ENCODE measurements at regions not wholly inside any gene's neighbourhood (a gene's known extent, or its start where the extent isn't known, plus 50 kb on each side); places are given as distances from the start of the nearest gene placed in this dataset.

DNA sequence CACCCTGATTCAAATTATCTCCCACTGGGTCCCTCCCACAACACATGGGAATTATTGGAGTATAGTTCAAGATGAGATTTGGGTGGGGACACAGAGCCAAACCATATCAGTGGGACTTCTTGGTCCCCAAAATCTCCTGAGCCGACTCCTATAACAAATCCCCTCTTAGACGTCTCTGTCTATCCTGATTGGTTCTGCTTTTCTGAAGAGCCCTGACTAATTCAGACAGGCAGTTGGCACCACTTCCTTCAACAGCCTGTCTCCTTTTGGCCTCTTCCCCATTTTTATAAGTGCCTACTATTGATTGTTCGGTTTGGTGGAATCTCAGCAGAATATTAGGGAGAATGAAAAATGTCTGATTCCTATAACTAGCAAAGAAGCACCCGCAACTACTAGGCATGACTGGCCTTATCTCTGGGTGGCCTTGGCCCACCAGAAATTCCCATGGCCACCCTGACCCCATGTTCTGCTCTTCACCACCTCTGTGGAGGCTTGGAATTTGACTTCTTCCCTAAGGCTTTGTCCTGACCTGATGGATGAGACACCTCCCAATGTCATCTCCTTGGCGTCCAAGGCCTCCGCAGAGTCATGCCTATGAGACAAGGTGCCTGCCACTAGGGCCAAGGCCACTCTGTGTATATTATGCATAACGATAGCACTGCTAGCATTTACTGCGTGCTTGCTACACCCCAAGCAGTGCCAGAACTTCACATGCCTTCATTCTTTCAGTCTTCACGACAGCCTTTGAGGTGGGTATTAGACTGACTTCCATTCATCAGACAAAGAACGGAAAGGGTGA is 218.9 kb upstream of the COPS8 start:
- Histone ChIP-seq H4K91ac (replicated peaks; ENCODE audit: insufficient read length, low read length) (no peak overlapping the region), H4K8ac (ENCODE audit: extremely low read depth, insufficient read depth, low read length) (no peak overlapping the region), H3K79me2 (ENCODE audit: control insufficient read depth in 1 of 2, insufficient read depth in 2 of 2, low read length in 2 of 2) (no peaks in the 10 kb centered on the region), H3K23me2 (ENCODE audit: low read depth, low read length) (no peaks in the 10 kb centered on the region), H3K79me1 (ENCODE audit: low read depth, low read length) (no peaks in the 10 kb centered on the region), H2BK15ac (ENCODE audit: low read length) (no peak overlapping the region), H2AFZ (ENCODE audit: low read length) (no peak overlapping the region), H3K4me3 (ENCODE audit: extremely low read depth in 1 of 4, insufficient read depth in 2 of 4, low read depth in 3 of 4, low read length in 4 of 4) (no peak overlapping the region), H2BK5ac (ENCODE audit: low read depth, low read length) (no peak overlapping the region), H4K20me1 (replicated peaks in 1 of 2; ENCODE audit: control insufficient read depth in 1 of 2, insufficient read depth in 2 of 2, low read length in 2 of 2) (no peaks in the 10 kb centered on the region), H3K9me3 (ENCODE audit: insufficient read depth in 2 of 2, low read depth in 1 of 2, low read length in 1 of 2) (peaks cover 10 to 11% of the 10 kb centered on the region in 2 experiments; a peak in 3 of 4 replicates), H3K4me2 (ENCODE audit: insufficient read depth in 1 of 2, low read depth in 2 of 2, low read length in 2 of 2) (no peak overlapping the region), H4K5ac (ENCODE audit: insufficient read length, low read depth, low read length) (no peak overlapping the region), H2AK5ac (ENCODE audit: low read depth, low read length) (peak overlapping the region; percentile 91), H3K23ac (ENCODE audit: insufficient read length) (no peak overlapping the region), H3K14ac (ENCODE audit: insufficient read length) (no peak overlapping the region), H3K18ac (ENCODE audit: extremely low read depth, low read length) (no peak overlapping the region), H3K36me3 (ENCODE audit: control insufficient read depth in 2 of 4, insufficient read depth in 4 of 4, low read length in 3 of 4) (no peaks in the 10 kb centered on the region), H3K4me1 (replicated peaks in 1 of 4; ENCODE audit: control insufficient read depth in 3 of 4, insufficient read depth in 4 of 4, low read length in 3 of 4) (no peaks in the 10 kb centered on the region; a peak in 1 of 7 replicates), H3K9ac (replicated peaks in 1 of 4; ENCODE audit: extremely low read depth in 1 of 4, low read depth in 3 of 4, low read length in 3 of 4) (no peak overlapping the region), H3K27ac (ENCODE audit: low read depth, low read length) (no peak overlapping the region), H2BK120ac (replicated peaks; ENCODE audit: low read depth, low read length) (no peak overlapping the region), H2BK20ac (ENCODE audit: low read length) (no peak overlapping the region), H2BK12ac (ENCODE audit: low read depth, low read length) (peak overlapping the region; percentile 73; the same call in 1 of the 2 replicates), H3K27me3 (replicated peaks in 1 of 4; ENCODE audit: control insufficient read depth in 3 of 4, extremely low read depth in 1 of 4, insufficient read depth in 3 of 4, low read length in 3 of 4) (0 out of 7 replicates have a peak, but pooled peaks cover 0 to 2% (median 0%) of the 10 kb centered on the region in 4 experiments), H3K4ac (replicated peaks; ENCODE audit: insufficient read length, low read depth, low read length) (no peak overlapping the region), H3K56ac (replicated peaks; ENCODE audit: insufficient read length, low read depth, low read length) (no peak overlapping the region)
- CTCF ChIA-PET (ENCODE audit: partially characterized antibody): no interaction called here
- no peak for DNase-seq (ENCODE audit: low read depth in 1 of 2, low spot score in 2 of 2)
- 85% methylated on average over 10 of the region's 10 CpGs; no CpG with 5 or more reads in 1 of the 2 experiments for WGBS, 2 experiments (ENCODE audit: extremely low coverage in 1 of 2, insufficient coverage in 1 of 2, insufficient read length in 1 of 2, insufficient replicate concordance in 2 of 2, low coverage in 1 of 2, low lambda C conversion rate in 2 of 2, missing lambda C conversion rate in 1 of 2)
- POLR2A ChIA-PET (ENCODE audit: partially characterized antibody): no interaction called here
- no peak for FAIRE-seq
- TF ChIP-seq KDM4A (IDR thresholded peaks at IDR 0.05; ENCODE audit: low read depth, low read length, severe bottlenecking): no peak
- no peak for TF ChIP-seq CREB1 (IDR thresholded peaks at IDR 0.05)
- no peak for TF ChIP-seq KDM1A (IDR thresholded peaks at IDR 0.05; ENCODE audit: borderline replicate concordance, low read length)
- TF ChIP-seq SIN3A (conservative IDR thresholded peaks at IDR 0.05 in 1 of 2, IDR thresholded peaks at IDR 0.05 in 1 of 2; ENCODE audit: low read depth in 1 of 2, low read length in 2 of 2): no peak
- TF ChIP-seq RFX5 (IDR thresholded peaks at IDR 0.05; ENCODE audit: borderline replicate concordance, low read depth, low read length): no peak
- no peak for TF ChIP-seq SP1 (IDR thresholded peaks at IDR 0.05; ENCODE audit: low read depth, low read length)
- no peak for TF ChIP-seq MAX (IDR thresholded peaks at IDR 0.05)

All from H1 (cell line).